GM19238 (cell line): ENCODE measurements at regions not wholly inside any gene's neighbourhood (a gene's known extent, or its start where the extent isn't known, plus 50 kb on each side); places are given as distances from the start of the nearest gene placed in this dataset.

Experiments used
- DNase-seq: peaks from one replicate; pipeline ENCODE4 v3.0.0; 2011; ENCODE audit warnings: low spot score; ENCODE audit not compliant: insufficient read length

DNA sequence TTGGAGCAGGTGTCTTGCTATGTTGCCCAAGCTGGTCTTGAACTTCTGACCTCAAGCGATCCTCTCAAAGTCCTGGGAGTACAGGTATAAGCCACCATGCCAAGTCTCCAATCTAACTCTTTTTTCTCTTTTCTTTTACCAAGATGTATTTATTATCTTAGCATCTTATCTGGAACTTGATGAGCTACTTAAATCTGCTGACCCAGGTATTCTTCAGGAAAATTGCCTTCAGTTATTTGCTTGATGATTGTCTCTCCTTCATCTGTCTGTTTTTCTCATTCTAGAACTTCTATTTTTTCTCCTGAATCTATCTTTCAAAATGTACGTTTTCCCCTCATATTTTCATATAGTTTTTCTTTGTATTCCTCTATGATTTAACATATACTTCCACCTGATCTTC is 158.2 kb upstream of the DMAC1 start:
- no peak for DNase-seq

DNA sequence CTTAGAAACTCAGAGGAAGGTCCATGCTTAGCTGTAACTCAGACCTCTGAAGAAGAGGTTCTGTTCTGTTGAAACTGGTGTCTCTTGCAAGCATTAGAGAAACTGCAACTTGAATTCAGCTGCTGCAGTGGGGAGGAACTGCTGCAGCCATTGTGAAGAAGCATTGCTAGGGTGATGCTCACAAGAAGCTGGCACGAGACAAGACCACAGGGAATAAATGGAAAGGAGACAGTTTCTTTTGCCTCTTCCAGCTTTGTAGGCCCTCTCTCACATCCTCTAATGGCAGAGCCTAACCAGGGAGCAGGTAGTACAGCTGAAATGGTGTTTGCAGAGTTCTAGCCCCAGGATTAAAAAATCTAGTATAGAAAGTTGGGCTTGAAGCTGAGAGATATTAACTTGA is 148.0 kb upstream of the DMAC1 start:
- no peak for DNase-seq

- DNase-seq = no peak
Measured at GRCh38 chr9:7946458-7946857, 146.9 kb upstream of the DMAC1 start.

DNA sequence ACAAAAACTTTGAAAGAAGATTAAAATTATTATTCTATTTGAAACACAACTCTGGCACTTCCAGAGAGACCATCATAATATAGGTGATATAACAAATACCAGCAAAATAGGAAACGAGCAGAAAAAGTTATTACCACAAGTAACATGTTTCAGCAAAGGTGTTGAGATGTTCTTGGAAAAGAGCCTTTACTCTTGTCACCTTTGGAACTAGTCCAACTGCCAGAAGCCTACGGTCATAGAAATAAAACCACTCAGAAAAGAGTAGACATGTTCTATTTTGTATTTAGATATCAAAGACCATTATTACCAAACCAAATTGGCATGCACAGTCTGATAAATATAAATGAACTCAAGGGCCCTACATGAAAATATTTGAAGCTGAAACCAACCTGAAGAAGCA is 145.0 kb upstream of the DMAC1 start:
- DNase-seq = no peak

- no peak for DNase-seq
Measured at GRCh38 chr9:7937761-7938491, 138.3 kb upstream of the DMAC1 start.

GRCh38 chr9:7936996-7937395 is 137.4 kb upstream of the DMAC1 start:
- no peak for DNase-seq

DNA sequence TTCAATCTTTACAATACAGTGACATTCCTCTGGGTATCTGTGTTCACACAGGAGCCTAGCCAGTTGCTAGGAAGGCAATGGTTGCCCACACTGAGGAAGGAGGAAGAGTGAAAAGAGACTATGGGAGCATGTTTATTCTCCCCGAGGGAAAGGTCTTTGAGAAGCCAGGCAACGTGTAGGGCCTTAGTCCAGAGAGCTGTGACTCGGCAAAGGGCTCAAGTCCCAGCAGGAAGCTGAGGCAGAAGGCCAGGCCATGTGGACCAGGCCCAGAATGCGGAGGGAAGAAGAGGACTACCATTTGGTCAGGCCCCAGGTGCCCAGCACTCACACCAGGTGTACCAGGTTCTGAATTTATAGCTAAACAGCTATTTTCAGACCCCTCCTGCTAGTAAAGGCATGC is 136.6 kb upstream of the DMAC1 start:
- no peak for DNase-seq

DNA sequence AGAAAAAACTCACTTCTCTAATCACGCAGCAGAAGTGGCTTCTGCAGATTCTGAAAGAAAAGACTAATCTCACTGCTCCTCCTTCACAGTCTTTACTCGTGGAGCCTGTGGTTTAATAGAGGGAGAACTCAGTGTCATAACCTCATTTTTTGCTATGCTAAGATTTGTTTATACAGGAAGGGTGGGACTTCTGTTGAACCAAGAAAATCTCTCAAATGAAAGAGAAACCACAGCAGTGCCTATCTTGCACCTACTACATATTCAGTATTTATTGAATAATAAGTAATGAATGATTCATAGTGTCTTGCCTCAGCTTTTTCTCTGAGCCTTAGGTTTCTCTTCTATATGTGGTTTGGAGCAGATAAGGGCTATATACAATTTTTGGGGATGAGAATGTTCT is 136.1 kb upstream of the DMAC1 start:
- peak; percentile 2 for DNase-seq

DNA sequence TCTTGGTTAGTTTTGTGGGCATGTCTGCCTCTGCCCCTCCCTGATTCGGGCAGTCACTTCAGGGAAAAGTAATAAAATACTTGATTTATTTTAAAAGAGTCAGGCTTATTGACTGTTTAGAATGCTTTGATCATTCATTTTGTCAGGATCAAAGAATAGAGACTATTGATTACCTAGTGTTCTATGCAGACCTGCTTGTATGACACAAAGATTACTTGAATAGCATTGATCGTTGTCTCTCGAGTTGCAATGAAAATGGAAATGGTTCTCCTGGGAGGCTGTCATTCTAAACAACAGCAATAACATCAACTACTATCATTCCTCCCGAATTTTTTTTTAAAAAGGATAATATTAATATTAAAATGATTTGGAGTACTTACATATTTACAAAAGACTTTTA is 133.2 kb upstream of the DMAC1 start:
- DNase-seq = no peak

DNA sequence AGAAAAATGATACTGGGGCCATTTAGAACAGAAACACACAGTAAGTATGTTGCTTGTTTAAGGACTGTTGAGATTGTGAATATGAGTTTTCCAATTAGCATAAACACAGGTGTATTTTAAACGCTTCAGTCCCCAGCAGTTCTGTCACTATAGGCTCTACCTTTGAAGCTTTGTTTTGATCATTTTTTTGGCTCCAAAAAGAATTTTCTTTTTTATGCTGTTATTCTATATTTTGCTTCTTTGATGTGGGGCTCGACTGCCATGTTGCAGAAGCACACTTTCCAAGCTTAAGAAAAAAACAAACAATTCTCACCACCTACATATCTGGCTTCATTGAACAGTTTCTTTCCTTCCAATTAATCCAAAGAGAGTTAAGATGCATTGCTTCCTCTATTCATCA is 131.0 kb upstream of the DMAC1 start:
- no peak for DNase-seq

DNA sequence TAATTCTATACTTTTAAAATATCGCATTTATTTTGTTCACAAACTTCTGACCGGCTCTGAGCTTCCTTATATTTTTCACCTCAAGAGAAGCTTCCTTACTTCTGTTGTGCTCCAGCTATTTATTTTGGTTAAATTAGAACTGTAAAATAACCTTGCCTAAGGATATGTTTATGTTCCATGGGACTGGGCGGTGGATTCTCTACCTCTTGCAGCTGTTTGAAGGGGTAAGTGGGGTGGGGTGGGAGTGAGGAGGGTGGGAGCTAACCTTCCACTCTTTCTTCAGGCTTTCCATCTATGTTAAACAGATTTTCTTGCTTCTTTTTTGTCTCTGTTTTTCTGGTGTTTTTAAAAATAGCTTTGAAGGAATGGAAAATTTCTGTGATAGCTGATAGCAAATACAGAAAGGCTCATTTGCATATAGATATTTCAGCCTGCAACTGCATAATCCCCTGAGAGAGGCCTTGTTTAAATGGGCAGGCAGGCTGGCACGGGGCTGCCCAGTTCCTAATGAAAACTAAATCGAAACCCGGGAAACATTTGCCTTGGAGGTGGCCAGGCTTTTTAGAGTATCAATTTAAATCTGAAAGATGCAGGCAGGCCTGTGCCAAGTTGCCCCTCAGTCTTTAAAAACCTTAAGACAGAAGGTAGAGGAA is 122.1 kb upstream of the DMAC1 start:
- DNase-seq = no peak

DNA sequence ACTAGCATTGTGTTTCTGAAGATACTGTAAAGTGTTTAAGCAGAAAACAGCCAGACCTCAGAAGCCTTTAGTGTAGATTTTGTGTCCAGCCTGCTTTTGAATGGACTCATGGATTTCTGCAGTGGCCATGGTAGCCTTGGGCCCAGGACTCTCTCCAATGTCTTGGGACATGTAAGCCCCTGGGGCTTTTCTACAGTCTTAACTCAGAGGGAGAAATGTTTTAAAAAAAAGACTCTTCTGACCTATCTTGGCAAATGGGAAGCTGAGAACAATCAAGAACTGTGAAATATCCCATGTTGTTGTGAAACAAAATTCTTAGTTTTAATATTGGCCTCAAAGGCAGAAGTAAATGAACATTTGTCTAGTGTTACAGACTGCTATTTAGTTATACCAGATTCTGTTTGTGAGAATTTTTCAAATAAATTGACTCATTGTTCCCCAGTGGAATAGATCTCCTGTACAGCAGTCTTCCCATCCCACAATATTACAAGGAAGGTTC is 112.5 kb upstream of the DMAC1 start:
- DNase-seq = no peak

GRCh38 chr9:7910426-7911020 is 110.9 kb upstream of the DMAC1 start:
- no peak for DNase-seq

- DNase-seq = no peak
Measured at GRCh38 chr9:7909537-7909936, 110.0 kb upstream of the DMAC1 start.

DNA sequence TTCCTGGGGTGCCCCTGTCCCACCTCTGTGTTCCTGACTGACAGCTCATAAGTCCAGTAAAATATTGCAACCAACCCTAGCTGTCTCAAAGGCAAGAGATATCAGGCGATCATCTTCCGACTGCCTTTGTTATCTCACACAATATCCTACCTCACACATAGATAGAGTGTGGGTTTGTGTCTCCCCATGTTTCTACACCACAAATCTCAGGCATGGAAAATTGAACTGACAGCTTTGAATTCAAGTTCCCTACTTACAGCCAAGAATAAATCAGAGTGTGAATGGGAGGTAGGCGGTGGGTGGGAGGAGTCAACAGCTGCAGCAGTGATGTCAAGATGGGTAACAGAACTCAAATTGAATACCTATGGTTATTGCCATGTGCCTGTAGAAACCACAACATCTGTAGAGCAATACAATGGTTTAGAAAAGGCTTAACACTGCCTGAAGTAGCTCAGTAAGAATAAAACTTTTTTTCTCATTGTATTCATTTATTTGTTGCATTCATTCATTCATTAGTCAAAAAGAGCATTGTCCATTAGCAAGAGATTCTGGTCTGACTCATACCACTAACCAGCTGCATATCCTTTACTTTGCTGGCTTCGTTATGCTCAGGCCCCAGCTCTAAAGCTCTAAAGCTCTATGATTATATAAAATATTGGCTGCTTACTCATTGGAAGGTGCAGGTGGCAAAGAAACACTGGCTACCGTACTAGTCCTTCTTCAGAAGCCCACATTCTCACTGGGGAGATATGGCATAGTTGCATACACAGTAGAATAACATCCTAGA is 108.2 kb upstream of the DMAC1 start:
- DNase-seq = no peak

DNA sequence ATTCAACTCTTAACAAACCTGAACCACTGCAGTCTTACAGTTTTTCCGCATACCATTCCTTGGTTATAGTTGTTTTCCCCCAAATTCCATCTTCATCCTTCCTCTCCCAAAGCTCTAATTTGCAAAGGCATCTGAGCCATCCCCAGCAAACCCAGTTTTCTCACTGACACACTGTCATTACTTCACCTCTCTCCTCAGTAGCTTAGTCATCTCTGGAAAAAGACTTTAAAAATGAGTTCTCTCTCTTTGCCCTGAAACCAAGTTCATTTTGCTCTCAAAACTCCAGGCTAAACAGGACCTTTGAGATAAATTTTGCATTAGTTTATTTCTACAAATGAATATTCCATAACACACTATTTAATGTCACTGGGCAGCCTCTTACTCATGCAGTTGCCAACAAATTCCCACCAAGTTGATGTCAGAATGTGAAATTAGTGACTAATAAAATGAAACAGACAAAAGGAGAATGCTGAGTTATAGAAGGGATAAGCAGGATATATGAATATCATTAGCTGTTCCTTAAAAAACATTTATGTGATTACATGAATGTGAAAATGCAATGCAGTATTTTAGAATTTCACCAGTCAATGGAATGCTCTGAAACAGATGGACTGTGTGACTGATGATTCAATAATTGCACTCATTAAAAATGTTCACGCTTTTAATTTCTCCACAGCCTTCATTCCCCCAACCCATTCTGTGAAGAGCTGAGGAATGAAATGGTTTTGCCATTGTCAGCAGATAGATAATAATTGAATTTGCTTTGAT is 107.4 kb upstream of the DMAC1 start:
- DNase-seq = no peak

DNA sequence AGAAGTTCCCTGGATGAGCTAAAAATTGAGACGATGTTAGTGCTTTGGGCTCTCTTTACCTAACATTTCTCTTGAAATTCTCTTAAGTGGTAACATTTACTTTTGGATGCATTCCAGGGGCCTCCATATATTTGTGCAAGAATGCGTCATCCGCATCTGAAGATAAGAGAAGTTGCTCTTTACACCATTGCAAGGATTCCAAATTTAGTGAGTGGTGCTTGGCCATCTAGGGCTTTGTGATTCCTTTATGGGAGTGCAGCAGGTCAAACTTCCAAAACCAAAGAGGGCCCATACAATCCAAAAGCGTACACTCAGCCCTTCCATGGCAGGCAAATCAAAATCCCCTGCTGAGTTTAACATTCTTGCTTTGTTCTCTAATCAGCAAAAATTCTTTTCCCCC is 102.0 kb upstream of the DMAC1 start:
- no peak for DNase-seq

DNA sequence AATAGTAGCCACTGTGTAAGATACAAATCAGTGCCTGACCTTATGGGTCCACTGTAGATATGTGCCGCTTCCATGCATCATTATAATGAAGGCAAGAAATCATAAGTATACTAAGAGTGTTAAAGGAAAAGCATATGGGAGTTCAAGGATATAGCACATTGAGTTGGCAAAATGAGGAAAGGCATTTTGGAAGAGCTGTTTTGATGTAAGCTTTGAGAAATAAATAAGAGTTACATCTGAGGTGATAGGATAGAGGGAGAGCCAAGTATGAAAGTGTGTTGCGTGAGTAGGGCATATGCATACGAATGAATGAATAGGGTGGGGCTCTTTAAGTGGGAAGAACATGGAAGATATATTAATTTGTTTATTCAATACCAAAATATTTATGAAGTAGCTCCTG is 101.0 kb upstream of the DMAC1 start:
- DNase-seq = no peak

DNA sequence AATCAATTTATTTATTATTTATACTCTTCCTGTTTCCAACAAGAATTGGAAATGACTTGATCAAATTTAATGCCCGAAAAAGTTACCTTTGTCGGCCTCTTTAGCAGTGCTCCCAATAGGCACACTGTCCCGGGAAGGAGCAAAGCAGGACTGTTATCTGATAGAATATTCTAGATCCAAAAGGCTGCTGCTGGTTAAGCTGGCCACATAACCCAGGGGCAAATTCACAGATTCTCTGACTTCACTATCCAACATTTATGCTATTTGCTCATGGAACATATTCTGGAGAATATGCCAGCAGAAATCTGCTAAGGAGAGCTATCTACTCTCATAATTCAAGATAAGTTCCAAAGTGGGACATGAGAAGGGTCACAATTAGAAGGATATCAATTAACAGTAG is 100.2 kb upstream of the DMAC1 start:
- DNase-seq = no peak

DNA sequence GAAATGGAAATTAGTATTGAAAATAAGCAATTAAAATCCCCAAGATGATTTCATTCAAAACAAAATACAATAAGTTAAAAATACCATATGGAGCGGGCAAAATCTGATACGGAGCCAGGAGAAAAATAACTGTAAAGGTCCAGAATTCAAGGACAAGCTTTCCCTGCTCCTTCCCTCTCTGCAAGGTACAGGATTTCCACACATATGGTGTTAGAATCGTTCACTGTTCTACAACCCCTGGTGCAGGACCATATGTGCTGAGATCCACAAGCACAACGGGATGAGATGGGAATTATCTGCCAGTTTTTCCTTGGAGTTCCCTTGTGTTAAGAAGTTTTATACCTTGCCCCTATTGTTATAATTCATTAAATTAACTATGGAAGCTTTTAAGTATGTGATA is 94.7 kb upstream of the DMAC1 start:
- DNase-seq = no peak

- no peak for DNase-seq
Measured at GRCh38 chr9:7892975-7893374, 93.4 kb upstream of the DMAC1 start.
